HCT116 (cell line): ENCODE measurements at regions not wholly inside any gene's neighbourhood (a gene's known extent, or its start where the extent isn't known, plus 50 kb on each side); places are given as distances from the start of the nearest gene placed in this dataset.

ENCODE experiments used
- ATAC-seq: fragments of 200-7000 bp; cut with Tn5 transposase; 2 replicates; pipeline ENCODE4 v1.9.1; 2020; ENCODE audit warnings: mild to moderate bottlenecking, moderate library complexity
- BruUV-seq: library from RNA; stranded (reverse); fragments of 400-500 nt; replicated peaks from 2 replicates; lab custom pipeline; 2021; lab: Mats Ljungman, UMichigan
- CTCF ChIA-PET: fragments of 300-600 bp; sonication (Branson Sonifier 250); formaldehyde crosslinking; loops from one replicate; lab custom pipeline; 2021; ENCODE audit warnings: antibody characterized with exemption; lab: Charles Lee
- POLR2A ChIA-PET: fragments of 300-600, 350-600 bp; sonication (Branson Sonifier 250); formaldehyde crosslinking; loops from one replicate; lab custom pipeline; 2021; ENCODE audit warnings: antibody characterized with exemption; lab: Charles Lee
- RAD21 ChIA-PET, 2 experiments: fragments of 300-600 bp; sonication (Branson Sonifier 250); formaldehyde crosslinking; loops; one replicate each; lab custom pipeline; 2023; ENCODE audit warnings: low total read pairs in 2 of 2; ENCODE audit not compliant: uncharacterized antibody in 2 of 2, unreplicated experiment in 2 of 2, low non-redundant PET in 1 of 2; lab: Charles Lee
- DNase-seq: peaks from one replicate; pipeline ENCODE4 v3.0.0-alpha.2; 2010; ENCODE audit warnings: low read depth, low spot score
- H2AFZ ChIP-seq: fragments of 200-600 bp; shearing (Covaris generic), sonication (generic); 2 replicates; pipeline ENCODE4 v1.6.1; 2017; ENCODE audit warnings: low read depth, mixed run types, mixed read lengths, antibody characterized with exemption, low read length; ENCODE audit not compliant: poor library complexity, severe bottlenecking
- H3K27ac ChIP-seq: 2 replicates; pipeline ENCODE4 v1.5.1; 2012; ENCODE audit warnings: low read depth, low read length
- H3K27me3 ChIP-seq: fragments of 200-600 bp; sonication (generic); 2 replicates; pipeline ENCODE4 v1.6.1; 2016; ENCODE audit warnings: mixed run types, low read length, mixed read lengths; ENCODE audit not compliant: insufficient read depth
- H3K36me3 ChIP-seq, 2 experiments: fragments of 200-500 bp in 1 of 2; fragments of 200-600 bp in 1 of 2; sonication (Bioruptor generic) in 1 of 2; sonication (generic) in 1 of 2; 2 replicates each; pipeline versions ENCODE4 v1.5.1 to v1.6.1; 2014 to 2016; ENCODE audit warnings: low read length in 2 of 2, inconsistent platforms in 1 of 2, mixed read lengths in 1 of 2, mixed run types in 1 of 2; ENCODE audit not compliant: insufficient read depth in 2 of 2, control insufficient read depth in 1 of 2
- H3K4me1 ChIP-seq, 2 experiments: fragments of 200-600 bp in 1 of 2; sonication (generic) in 1 of 2; 2 replicates each; pipeline versions ENCODE4 v1.5.1 to v1.6.1; 2012 to 2017; ENCODE audit warnings: low read length in 2 of 2, inconsistent platforms in 1 of 2, mild to moderate bottlenecking in 1 of 2, mixed read lengths in 1 of 2, mixed run types in 1 of 2, moderate library complexity in 1 of 2; ENCODE audit not compliant: insufficient read depth in 2 of 2, control insufficient read depth in 1 of 2
- H3K4me2 ChIP-seq: fragments of 200-600 bp; sonication (generic); 2 replicates; pipeline ENCODE4 v1.6.1; 2017; ENCODE audit warnings: mixed run types, low read length, mixed read lengths
- H3K4me3 ChIP-seq, 2 experiments: fragments of 200-600 bp in 1 of 2; sonication (generic) in 1 of 2; replicated peaks in 1 of 2; 2 replicates each; pipeline ENCODE4 v1.5.1; 2011 to 2016; ENCODE audit warnings: low read length in 2 of 2, control low read depth in 1 of 2, low read depth in 1 of 2, mild to moderate bottlenecking in 1 of 2, mixed read lengths in 1 of 2, mixed run types in 1 of 2
- H3K79me2 ChIP-seq: fragments of 200-600 bp; sonication (generic); 2 replicates; pipeline ENCODE4 v1.6.1; 2017; ENCODE audit warnings: mild to moderate bottlenecking, mixed run types, low read length, moderate library complexity, mixed read lengths; ENCODE audit not compliant: insufficient read depth
- H3K9ac ChIP-seq: fragments of 200-600 bp; sonication (generic); 2 replicates; pipeline ENCODE4 v1.6.1; 2016; ENCODE audit warnings: low read length, mixed read lengths
- H3K9me2 ChIP-seq: fragments of 200-600 bp; sonication (generic), shearing (Covaris generic); 2 replicates; pipeline ENCODE4 v1.6.1; 2017; ENCODE audit warnings: mixed run types, mild to moderate bottlenecking, moderate library complexity; ENCODE audit not compliant: insufficient read depth
- H3K9me3 ChIP-seq, 2 experiments: fragments of 200-500 bp in 1 of 2; fragments of 200-600 bp in 1 of 2; sonication (Bioruptor generic) in 1 of 2; sonication (generic) in 1 of 2; 2 replicates each; pipeline ENCODE4 v1.6.1; 2014 to 2017; ENCODE audit warnings: low read length in 2 of 2, mixed read lengths in 2 of 2, inconsistent platforms in 1 of 2, low read depth in 1 of 2, mild to moderate bottlenecking in 1 of 2, mixed run types in 1 of 2, moderate library complexity in 1 of 2; ENCODE audit not compliant: control insufficient read depth in 1 of 2, insufficient read depth in 1 of 2
- H4K20me1 ChIP-seq: fragments of 200-600 bp; sonication (generic), shearing (Covaris generic); 2 replicates; pipeline ENCODE4 v1.6.1; 2017; ENCODE audit warnings: mixed run types, mild to moderate bottlenecking, moderate library complexity; ENCODE audit not compliant: insufficient read depth
- CEBPB ChIP-seq: IDR thresholded peaks from 2 replicates; pipeline ENCODE4 v1.6.1; 2012; ENCODE audit warnings: low read depth
- FOSL1 ChIP-seq: IDR thresholded peaks from 2 replicates; pipeline ENCODE4 v1.6.1; 2012; ENCODE audit warnings: low read depth
- JUND ChIP-seq: IDR thresholded peaks from 2 replicates; pipeline ENCODE4 v1.6.1; 2012
- MAX ChIP-seq: IDR thresholded peaks from 2 replicates; pipeline ENCODE4 v1.6.1; 2012
- RAD21 ChIP-seq: IDR thresholded peaks from 2 replicates; pipeline ENCODE4 v1.6.1; 2012; ENCODE audit warnings: low read depth, mild to moderate bottlenecking
- REST ChIP-seq: IDR thresholded peaks from 2 replicates; pipeline ENCODE4 v1.6.1; 2012; ENCODE audit warnings: low read depth
- SP1 ChIP-seq: IDR thresholded peaks from 2 replicates; pipeline ENCODE4 v1.6.1; 2012; ENCODE audit warnings: low read depth
- TCF7L2 ChIP-seq: IDR thresholded peaks from 2 replicates; pipeline ENCODE4 v1.7.0; 2011; ENCODE audit warnings: borderline replicate concordance, inconsistent platforms; ENCODE audit not compliant: insufficient read depth, insufficient read length; ENCODE audit errors: extremely low read depth
- YY1 ChIP-seq: IDR thresholded peaks from 2 replicates; pipeline ENCODE4 v1.6.1; 2011; ENCODE audit warnings: low read length, low read depth, moderate library complexity, mild to moderate bottlenecking; ENCODE audit not compliant: insufficient replicate concordance; ENCODE audit errors: extremely low read depth
- ZFX ChIP-seq: fragments of 450-650 bp; IDR thresholded peaks from 2 replicates; pipeline ENCODE4 v1.6.1; 2017
- ZNF274 ChIP-seq: fragments of 200-500 bp; sonication (Bioruptor generic); IDR thresholded peaks from 2 replicates; pipeline ENCODE4 v1.6.1; 2014; ENCODE audit warnings: mild to moderate bottlenecking, low read depth, low read length, inconsistent platforms
- intact Hi-C: fragments of 100-400 bp; cut with micrococcal nuclease; formaldehyde crosslinking; loops from 2 replicates; pipeline ENCODE4 v1.10.0; 2022

GRCh38 chr2:128490881-128491691, 172.4 kb upstream of the HS6ST1 start:
- TF ChIP-seq TCF7L2 (no peak), ZNF274 (no peak), CEBPB (no peak), REST (no peak), MAX (no peak), JUND (no peak), SP1 (no peak), ZFX (no peak), FOSL1 (no peak), YY1 (no peak), RAD21 (no peak)
- no peaks in the 10 kb centered on the region for H3K9me2 ChIP-seq
- ChIA-PET POLR2A (no interaction called here), CTCF (no interaction called here), RAD21 (no interaction called here)
- no peaks in the 10 kb centered on the region for H3K79me2 ChIP-seq
- H3K4me2 ChIP-seq = no peak overlapping the region
- no peaks in the 10 kb centered on the region for H4K20me1 ChIP-seq
- BruUV-seq = no TSS peak
- H3K4me3 ChIP-seq = no peak overlapping the region
- H3K9ac ChIP-seq = no peak overlapping the region
- 0 out of 2 replicates have a peak, but pooled peaks cover 3% of the 10 kb centered on the region for H3K27me3 ChIP-seq
- no peaks in the 10 kb centered on the region for H3K9me3 ChIP-seq
- DNase-seq = no peak
- no peak overlapping the region for H3K27ac ChIP-seq
- H3K36me3 ChIP-seq = no peaks in the 10 kb centered on the region
- intact Hi-C loops = no loop called here
- no peak for ATAC-seq
- H3K4me1 ChIP-seq = no peaks in the 10 kb centered on the region
- H2AFZ ChIP-seq = no peak overlapping the region
